ENCODE measurements at regions not wholly inside any gene's neighbourhood (a gene's known extent, or its start where the extent isn't known, plus 50 kb on each side); places are given as distances from the start of the nearest gene placed in this dataset.
"Not testable (repeated sequence)": the region's sequence is repeated elsewhere in the genome, so short reads cannot be mapped to it uniquely, and the experiment has no call there.

GRCh38 chr4:53877096-53877495 lies 187.3 kb downstream of the CHIC2 start:
- DNase-seq (ENCODE audit: low read depth, low spot score): not testable (repeated sequence)

GRCh38 chr4:53866055-53866454 lies 198.3 kb downstream of the CHIC2 start:
- no peak for DNase-seq (ENCODE audit: low read depth, low spot score)

- no peak for DNase-seq (ENCODE audit: low read depth, low spot score)
These were observed 199.4 kb downstream of the CHIC2 start for GRCh38 chr4:53865054-53865453.

DNA sequence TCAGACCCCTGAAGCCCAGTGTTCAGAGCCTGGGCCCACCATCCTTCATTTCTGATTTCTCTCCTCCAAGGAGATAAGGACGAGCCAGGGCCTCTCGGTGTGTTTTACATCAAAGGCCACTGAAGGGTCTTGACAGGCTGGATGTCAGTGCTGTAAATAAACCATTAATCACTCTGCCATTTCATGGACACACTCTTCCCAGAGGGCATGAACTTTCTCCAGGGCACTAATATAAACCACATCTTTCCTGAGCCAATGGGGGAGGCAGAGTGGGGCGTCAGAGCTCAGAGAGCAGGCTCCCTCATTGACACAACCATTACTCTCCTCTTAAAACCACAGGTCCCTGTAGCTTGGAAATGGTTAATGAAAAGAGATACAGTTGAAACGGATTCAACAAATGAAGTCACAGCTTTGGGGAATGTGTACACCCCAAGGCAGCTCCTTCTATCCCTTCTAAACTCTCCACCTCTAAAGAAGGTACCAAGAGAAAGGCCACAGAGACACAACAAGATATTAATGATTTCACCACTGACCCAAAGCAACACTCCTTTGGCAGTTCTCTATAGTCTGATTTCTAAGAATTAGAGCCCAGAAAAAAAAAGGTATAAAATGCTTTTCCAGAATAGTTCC lies 200.6 kb downstream of the CHIC2 start:
- DNase-seq (ENCODE audit: low read depth, low spot score): no peak

DNA sequence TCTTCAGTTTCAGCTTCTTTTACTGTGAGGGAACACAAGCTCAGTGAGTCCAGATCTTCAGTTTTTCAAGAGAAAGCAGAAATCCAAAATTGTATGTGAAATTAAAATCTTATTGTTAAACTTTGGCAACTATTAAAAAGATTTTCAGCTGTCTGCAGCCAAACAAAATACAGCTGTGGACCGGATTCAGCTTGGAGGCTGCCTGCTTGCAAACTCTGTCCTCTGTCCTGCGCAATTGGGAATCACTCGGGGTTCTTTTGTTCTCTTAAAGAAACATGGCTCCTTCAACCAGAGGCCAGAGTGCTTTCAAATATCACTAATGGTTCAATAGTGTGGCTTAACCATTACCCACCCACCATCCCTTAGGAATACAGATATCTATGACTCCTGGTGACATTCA lies 201.2 kb downstream of the CHIC2 start:
- no peak for DNase-seq (ENCODE audit: low read depth, low spot score)

DNA sequence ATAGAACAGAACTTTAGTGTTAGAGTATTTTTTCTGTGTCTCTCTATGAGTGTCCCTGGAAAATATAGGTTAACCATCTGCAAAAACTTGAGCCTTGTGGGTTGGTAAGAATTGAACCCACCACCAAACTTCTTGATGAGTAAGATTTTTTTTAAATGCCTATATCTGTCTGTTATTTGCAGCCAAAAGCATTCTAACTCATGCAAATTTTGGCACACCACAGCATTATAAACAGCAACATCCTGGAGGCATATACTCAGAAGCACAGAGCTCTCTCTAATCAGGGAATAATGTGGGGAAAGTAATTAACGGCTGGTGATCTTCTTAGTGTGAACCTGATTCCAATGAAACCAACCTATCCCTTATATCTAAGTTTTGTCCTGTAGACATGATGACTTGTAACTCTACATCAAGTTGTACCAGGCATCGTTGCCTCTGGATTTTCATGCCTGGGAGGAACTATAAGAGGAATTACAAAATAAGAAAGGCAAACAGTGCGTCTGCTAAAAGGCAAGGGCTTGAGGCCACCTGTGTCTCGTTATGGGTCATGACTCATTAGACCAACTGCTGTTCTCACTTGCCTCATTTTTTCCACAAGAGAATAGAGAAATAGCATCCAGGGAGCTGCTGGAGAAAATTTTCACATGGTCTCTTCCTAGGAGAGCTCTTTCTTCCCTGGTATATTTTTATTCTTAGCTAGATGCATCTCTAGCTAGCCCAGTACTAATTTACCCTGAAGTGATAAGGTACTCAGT lies 202.4 kb downstream of the CHIC2 start:
- no peak for DNase-seq (ENCODE audit: low read depth, low spot score)

- no peak for DNase-seq (ENCODE audit: low read depth, low spot score)
These were observed 205.1 kb downstream of the CHIC2 start for GRCh38 chr4:53859305-53859704.

DNA sequence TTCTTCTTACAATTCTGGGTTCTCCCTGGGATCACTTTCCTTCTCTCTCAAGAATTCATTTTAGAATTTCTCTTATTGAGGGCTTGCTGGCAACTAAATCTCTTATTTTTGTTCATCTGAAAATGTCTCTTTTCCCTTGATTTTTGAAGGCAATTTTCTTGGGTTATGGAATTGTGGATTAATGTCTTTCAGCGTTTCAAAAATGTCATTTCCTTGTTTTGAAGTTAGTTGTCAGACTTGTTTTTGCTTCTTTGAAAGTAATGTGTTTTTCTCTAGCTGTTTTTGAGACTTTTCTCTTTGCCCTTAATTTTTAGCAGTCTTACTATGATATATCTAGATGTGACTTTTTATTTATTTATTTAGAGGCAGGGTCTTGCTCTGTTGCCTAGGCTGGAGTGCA lies 205.7 kb downstream of the CHIC2 start:
- DNase-seq (ENCODE audit: low read depth, low spot score): no peak

GRCh38 chr4:53855581-53856250 lies 208.7 kb downstream of the CHIC2 start:
- DNase-seq (ENCODE audit: low read depth, low spot score): no peak

DNA sequence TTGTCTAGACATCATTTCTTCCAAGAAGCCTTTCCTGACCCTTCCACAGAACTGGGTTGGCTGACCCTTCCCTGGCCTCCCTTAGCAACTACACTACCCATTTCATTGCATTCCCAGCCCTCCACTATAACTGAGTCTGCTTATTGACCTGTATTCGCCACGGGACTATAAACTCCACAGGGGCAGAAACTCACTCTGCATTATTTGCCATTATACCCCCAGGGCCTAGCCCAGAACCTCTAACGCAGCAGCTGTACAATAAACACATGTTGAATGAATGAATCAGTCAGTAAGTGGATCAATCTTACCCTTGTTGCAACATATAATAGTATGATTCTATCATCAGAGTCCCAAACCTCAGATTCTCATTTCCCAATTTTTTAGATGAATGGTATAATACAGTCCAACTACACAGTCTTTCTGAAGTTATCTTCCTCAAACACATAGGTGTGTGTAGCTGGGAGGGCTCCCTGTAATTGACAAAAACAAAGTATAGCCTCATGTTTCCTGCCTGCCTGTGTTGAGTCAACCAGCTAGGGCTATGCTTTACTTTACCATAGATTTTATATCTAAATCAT lies 209.3 kb downstream of the CHIC2 start:
- DNase-seq (ENCODE audit: low read depth, low spot score): no peak

GRCh38 chr4:53852343-53852742 lies 212.1 kb downstream of the CHIC2 start:
- no peak for DNase-seq (ENCODE audit: low read depth, low spot score)

DNA sequence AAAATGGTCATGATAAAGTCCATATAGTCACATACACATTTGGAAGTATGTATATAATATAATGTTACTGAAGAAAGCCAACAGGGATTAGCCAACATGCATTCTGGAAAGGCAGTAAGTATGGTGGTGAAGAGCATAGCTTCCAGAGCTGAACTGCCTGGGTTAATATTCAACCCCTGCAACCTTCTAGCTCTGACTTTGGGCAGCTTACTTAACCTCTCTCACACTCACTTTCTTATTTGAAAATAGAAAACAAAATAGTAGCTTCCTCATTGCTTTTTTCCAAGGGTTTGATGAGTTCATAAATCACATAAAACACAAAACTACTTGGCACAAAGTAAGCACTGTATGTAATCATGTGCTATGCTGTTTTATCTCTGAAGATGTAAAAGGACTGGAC lies 216.4 kb downstream of the CHIC2 start:
- DNase-seq (ENCODE audit: low read depth, low spot score): no peak

GRCh38 chr4:53844551-53844950 lies 219.9 kb downstream of the CHIC2 start:
- no peak for DNase-seq (ENCODE audit: low read depth, low spot score)

DNA sequence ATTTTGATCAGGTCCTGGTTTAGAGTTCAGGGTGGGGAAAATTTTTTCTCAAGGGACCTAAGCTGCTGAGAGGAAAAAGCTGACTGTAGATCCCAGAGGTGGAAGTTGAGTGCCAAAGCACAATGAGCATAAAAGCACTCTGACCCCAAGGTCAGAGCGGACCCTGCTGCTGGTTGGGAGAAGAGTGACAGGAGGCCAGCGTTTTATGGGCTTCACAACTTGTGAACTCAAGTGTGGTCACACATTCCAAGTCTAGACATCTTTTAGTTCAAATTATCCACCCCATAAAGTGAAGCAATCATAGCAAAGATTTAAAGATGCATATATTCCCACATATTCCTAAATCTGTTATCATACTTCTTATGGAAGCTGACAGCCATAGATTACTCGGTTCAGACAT lies 220.3 kb downstream of the CHIC2 start:
- DNase-seq (ENCODE audit: low read depth, low spot score): no peak

DNA sequence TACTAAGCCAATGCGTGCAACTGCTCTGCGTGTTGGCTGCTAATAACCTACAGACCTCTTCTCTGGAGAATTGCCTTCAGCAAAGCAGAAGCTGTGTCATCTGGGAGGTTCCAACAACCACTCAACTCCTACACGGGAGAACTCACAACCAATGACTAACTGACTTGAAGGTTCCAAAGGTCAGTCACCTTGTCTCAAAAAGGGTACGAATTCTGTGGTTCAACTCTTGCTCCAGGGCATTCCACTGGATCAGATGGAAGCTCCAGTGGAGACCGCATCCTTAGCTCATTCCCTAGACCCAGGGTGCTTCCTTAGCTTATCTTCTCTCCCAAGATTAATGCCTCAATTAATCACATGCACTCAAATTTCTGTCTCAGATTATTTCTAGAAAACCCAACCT lies 222.7 kb downstream of the CHIC2 start:
- no peak for DNase-seq (ENCODE audit: low read depth, low spot score)

DNA sequence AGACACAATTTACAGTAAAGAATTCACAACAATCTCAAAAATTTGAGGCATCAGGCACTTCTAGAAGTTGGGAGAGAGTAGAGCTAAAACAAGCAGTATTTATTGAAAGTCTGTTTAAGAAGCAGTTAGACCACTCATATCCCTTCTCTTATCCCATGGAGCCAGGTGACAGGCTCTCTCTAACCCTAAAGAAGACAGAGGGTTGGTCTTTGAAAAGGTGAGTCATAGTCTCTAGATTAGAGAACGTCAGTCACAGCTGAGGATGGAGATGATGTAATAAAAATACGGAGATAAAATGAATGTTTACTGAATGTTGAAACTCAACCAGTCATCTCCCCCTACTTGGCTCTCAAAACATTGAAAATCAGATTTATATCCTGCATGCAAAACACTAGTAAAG lies 223.8 kb downstream of the CHIC2 start:
- DNase-seq (ENCODE audit: low read depth, low spot score): no peak

DNA sequence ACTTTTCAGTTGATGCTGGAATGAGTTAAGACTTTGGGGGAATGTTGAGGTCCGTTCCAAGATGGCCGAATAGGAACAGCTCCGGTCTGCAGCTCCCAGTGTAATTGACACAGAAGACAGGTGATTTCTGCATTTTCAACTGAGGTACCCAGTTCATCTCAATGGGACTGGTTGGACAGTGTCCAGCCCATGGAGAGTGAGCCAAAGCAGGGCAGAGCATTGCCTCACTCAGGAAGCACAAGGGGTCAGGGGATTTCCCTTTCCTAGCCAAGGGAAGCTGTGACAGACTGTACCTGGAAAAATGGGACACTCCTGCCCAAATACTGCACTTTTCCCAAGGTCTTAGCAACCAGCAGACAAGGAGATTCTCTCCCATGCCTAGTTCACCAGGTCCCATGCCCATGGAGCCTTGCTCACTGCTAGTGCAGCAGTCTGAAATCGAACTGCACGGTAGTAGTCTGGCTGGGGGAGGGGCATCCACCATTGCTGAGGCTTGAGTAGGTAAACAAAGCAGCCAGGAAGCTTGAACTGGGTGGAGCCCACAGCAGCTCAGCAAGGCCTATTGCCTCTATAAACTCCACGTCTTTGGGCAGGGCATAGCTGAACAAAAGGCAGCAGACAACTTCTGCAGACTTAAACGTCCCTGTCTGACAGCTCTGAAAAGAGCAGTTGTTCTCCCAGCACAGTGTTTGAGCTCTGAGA lies 231.0 kb downstream of the CHIC2 start:
- not testable (repeated sequence) for DNase-seq (ENCODE audit: low read depth, low spot score)

DNA sequence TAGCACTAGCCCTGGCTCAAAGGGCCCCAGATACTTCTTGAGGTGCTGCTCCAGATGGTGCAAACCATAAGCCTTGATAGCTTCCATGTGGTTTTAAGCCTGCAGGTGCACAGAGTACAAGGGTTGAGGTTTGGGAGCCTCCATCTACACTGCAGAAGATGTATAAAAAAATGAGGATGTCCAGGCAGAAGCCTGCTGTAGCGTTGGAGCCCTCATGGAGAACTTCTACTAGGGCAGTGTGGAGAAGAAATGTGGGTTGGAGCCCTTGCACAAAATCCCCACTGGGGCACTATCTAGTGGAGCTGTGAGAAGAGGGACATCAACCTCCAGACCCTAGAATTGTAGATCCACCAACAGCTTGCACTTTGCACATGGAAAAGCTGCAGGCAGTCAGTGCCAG lies 231.9 kb downstream of the CHIC2 start:
- DNase-seq (ENCODE audit: low read depth, low spot score): no peak

DNA sequence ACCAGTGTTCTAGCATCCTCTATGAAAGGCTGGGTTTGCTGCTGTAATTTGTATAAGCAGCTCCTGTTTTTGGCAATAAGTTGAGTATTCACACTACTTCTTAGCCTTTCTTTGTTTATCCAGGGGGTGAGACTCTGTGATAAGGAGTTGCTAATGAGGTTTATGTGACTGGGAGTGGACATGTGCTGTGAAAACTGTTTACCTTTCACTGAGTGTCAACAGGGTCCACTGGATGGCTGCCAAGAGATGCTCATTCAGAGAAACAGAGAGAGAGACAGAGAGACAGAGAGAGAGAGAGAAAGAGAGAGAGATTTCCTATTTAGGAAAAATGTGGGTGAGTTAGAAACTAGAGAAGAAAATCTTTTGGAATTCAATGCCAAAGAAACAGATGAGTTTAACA lies 233.9 kb downstream of the CHIC2 start:
- no peak for DNase-seq (ENCODE audit: low read depth, low spot score)

- no peak for DNase-seq (ENCODE audit: low read depth, low spot score)
These were observed 230.0 kb upstream of the LNX1 start for GRCh38 chr4:53821179-53821851.

DNA sequence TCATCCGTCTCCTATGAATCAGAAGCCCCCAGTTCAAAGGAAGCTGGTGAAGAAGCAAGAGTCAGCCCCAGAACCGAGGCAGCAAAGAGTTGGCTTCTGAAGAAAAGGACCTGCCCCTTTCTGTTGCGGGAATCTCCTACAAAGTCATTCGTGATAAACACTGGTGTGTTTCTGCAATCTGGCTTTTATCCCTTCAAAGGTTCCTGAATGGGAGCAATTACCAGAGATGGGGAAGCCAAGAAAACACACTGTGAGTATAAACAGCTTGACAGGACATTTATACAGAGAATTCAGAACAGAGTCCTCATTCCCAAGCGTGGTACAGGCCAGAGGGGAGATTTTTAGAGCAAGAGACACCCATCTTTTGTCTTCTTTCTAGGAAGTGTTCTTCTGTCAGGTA lies 226.8 kb upstream of the LNX1 start:
- no peak for DNase-seq (ENCODE audit: low read depth, low spot score)
